WI38 (cell line): ENCODE measurements at regions not wholly inside any gene's neighbourhood (a gene's known extent, or its start where the extent isn't known, plus 50 kb on each side); places are given as distances from the start of the nearest gene placed in this dataset.

Source experiments
- H3K4me3 ChIP-seq: 2 replicates; pipeline ENCODE4 v1.5.1; 2011; ENCODE audit warnings: low read depth, mild to moderate bottlenecking, control low read depth, low read length
- CTCF ChIP-seq: IDR thresholded peaks from 2 replicates; pipeline ENCODE4 v1.5.1; 2012; ENCODE audit warnings: low read depth, mild to moderate bottlenecking, control low read depth, low read length

DNA sequence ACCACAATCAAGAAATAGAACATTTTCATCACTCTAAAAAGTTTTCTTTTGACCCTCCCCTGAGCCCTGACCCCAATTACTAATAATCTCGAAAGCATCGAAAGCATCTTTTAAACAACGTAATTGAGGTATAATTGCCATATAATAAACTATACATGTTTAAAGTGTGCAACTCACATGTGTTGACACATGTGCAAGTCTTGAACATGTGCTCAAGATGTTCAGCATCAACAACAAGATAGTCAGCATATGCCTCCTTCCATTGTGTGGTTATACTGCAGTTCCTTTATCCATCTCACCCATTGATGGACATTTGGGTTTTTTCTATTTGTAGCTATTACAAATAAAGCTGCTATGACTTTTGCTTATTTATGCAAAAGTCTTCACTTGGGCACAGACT lies 90.7 kb downstream of the RIPK4 start:
- no peak for TF ChIP-seq CTCF
- no peak overlapping the region for H3K4me3 ChIP-seq

DNA sequence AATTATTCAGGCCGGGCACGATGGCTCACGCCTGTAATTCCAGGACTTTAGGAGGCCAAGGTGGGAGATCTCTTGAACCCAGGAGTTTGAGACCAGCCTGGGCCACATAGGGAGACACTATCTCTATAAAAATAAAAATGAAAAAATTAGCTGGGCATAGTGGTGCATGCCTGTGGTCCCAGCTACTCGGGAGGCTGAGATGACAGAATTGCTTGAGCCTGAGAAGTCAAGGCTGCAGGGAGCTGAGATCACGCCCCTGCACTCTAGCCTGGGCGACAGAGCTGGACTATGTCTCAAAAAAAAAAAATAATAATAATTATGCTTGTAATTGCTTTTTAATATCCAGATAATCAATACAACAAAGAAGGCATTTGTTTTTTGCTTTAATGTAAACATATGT lies 91.3 kb downstream of the RIPK4 start:
- no peak overlapping the region for H3K4me3 ChIP-seq
- TF ChIP-seq CTCF, result no peak

DNA sequence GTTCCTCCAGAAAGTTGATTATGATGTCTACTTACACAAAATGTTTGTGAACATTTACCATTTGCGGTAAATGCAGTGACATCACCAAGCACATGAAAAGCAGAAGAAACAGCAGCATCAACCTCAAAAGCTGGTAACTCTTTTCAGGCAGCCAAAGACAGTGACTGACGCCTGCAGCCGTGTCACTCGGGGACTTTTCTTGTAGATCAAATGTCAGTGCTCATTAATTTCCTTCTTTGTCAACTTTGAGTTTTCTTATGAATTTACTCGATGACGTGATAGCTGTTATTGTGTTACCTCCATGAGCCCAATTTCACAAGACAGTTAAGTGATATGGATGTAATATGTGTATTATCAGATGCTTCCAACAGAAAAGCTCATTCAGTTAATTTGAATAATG lies 92.5 kb downstream of the RIPK4 start:
- no peak for TF ChIP-seq CTCF
- H3K4me3 ChIP-seq, result no peak overlapping the region

DNA sequence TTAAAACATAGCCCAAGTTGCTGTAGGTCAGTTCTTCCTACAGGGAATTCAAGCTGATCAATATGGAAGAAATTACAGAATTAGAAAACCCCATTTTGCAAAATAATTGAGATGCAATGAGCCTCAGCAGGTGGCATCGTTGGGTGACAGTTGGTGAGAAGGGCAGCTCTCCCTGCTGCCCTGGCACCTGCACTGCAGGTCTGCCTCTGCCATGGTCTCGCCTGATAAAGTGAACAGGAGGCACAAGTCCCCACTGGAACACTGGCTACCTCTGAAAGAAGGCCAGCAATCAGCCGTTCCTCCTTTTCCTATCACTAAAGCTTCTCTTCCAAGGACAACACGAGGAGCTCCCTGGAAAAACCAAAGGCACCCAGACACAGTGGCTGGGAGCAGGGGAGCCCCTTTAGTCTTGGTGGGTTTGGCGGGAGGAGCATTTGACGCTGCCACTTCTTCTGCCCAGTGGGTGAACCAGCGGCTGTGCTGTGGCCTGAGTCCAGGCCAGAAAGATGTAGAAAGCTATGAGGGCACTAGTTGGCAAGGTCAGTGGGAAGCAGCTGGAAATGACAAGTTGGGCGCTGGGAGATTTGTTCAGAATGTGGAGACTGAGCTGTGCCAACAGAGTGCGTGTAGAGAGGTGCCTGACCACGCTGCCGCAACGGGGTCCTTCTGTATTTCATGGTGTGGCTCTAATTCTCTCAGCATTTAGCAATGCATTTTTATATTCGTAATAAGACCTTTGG lies 93.1 kb downstream of the RIPK4 start:
- no peak overlapping the region for H3K4me3 ChIP-seq
- no peak for TF ChIP-seq CTCF

- TF ChIP-seq CTCF, result no peak
- H3K4me3 ChIP-seq, result no peak overlapping the region
Observed at GRCh38 chr21:41673071-41673470, 93.8 kb downstream of the RIPK4 start.

- TF ChIP-seq CTCF, result no peak
- H3K4me3 ChIP-seq, result no peak overlapping the region
Observed at GRCh38 chr21:41672543-41672915, 94.3 kb downstream of the RIPK4 start.

GRCh38 chr21:41671859-41672542 lies 94.9 kb downstream of the RIPK4 start:
- H3K4me3 ChIP-seq, result no peak overlapping the region
- no peak for TF ChIP-seq CTCF
